ENCODE measurements at regions not wholly inside any gene's neighbourhood (a gene's known extent, or its start where the extent isn't known, plus 50 kb on each side); places are given as distances from the start of the nearest gene placed in this dataset.
A peak's percentile ranks its signal among the peaks of the same experiment; 100 is the strongest.

DNA sequence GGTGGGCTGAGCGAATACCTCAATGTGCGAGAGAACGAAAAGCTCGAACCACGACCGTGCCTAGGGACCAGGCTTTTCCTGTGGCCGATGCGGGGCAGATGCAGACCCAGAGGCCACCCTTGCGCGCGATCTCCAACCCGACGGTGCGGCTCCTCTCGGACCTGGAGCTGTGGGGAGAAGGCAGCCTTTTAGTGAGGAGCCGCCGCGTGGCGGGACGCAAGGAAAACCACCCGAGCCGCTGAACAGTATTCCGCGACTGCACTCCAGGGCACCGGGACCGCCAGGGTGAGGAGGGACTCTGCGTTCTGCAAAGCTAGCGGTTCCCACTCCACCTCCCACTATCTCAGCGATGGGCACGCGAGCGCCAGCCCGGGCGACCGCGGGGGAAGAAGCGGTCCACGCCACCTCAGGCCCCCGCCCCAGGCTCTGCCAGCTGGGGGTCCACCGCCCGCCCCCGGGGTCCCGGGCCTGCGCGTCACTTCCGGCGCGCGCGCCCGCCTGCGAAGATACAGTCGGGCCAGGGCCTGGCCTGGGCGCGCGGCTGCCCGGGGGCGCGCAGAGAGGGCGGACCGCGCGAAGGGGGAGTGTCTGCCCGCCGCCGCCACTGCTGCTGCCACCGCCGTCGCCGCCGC is 66.5 kb upstream of the PRKACB start (continued):
- TF ChIP-seq ILF3 (IDR thresholded peaks at IDR 0.05; ENCODE audit: borderline replicate concordance) (no peak), RNF2 (IDR thresholded peaks at IDR 0.05) (no peak), ZNF316 (IDR thresholded peaks at IDR 0.05) (no peak), CREB1 (IDR thresholded peaks at IDR 0.05) (peak; percentile 86), CREB1 (CRISPR knock-in tag; IDR thresholded peaks at IDR 0.05) (peak; percentile 63; the same call in 1 of the 2 replicates), CBX5 (IDR thresholded peaks at IDR 0.05; ENCODE audit: borderline replicate concordance, low read depth) (no peak), ZNF780A (CRISPR knock-in tag; IDR thresholded peaks at IDR 0.05) (no peak), CEBPB (tag; IDR thresholded peaks at IDR 0.05) (no peak), ZNF232 (CRISPR knock-in tag; IDR thresholded peaks at IDR 0.05) (no peak), PCBP1 (IDR thresholded peaks at IDR 0.05; ENCODE audit: low read depth, low read length, poor library complexity, severe bottlenecking) (no peak), POLR2AphosphoS5 (IDR thresholded peaks at IDR 0.05; ENCODE audit: control insufficient read depth, insufficient read depth, low read depth, low read length) (peak; percentile 52; the same call in 1 of the 2 replicates), FOXJ3 (CRISPR knock-in tag; IDR thresholded peaks at IDR 0.05) (no peak), SMAD3 (CRISPR knock-in tag; conservative IDR thresholded peaks at IDR 0.05) (no peak), TCF7 (IDR thresholded peaks at IDR 0.05; ENCODE audit: borderline replicate concordance) (no peak), BRCA1 (IDR thresholded peaks at IDR 0.05) (no peak), BRCA1 (CRISPR knock-in tag; IDR thresholded peaks at IDR 0.05) (no peak)
- TF ChIP-seq, protein P1, sequence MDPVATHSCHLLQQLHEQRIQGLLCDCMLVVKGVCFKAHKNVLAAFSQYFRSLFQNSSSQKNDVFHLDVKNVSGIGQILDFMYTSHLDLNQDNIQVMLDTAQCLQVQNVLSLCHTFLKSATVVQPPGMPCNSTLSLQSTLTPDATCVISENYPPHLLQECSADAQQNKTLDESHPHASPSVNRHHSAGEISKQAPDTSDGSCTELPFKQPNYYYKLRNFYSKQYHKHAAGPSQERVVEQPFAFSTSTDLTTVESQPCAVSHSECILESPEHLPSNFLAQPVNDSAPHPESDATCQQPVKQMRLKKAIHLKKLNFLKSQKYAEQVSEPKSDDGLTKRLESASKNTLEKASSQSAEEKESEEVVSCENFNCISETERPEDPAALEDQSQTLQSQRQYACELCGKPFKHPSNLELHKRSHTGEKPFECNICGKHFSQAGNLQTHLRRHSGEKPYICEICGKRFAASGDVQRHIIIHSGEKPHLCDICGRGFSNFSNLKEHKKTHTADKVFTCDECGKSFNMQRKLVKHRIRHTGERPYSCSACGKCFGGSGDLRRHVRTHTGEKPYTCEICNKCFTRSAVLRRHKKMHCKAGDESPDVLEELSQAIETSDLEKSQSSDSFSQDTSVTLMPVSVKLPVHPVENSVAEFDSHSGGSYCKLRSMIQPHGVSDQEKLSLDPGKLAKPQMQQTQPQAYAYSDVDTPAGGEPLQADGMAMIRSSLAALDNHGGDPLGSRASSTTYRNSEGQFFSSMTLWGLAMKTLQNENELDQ (CRISPR knock-in tag; IDR thresholded peaks at IDR 0.05; ENCODE audit: borderline replicate concordance): 0 out of 2 replicates have a peak, but pooled peaks have one; percentile 41
- TF ChIP-seq, protein P2, sequence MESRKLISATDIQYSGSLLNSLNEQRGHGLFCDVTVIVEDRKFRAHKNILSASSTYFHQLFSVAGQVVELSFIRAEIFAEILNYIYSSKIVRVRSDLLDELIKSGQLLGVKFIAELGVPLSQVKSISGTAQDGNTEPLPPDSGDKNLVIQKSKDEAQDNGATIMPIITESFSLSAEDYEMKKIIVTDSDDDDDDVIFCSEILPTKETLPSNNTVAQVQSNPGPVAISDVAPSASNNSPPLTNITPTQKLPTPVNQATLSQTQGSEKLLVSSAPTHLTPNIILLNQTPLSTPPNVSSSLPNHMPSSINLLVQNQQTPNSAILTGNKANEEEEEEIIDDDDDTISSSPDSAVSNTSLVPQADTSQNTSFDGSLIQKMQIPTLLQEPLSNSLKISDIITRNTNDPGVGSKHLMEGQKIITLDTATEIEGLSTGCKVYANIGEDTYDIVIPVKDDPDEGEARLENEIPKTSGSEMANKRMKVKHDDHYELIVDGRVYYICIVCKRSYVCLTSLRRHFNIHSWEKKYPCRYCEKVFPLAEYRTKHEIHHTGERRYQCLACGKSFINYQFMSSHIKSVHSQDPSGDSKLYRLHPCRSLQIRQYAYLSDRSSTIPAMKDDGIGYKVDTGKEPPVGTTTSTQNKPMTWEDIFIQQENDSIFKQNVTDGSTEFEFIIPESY (CRISPR knock-in tag; IDR thresholded peaks at IDR 0.05): no peak
- TF ChIP-seq, protein P3, sequence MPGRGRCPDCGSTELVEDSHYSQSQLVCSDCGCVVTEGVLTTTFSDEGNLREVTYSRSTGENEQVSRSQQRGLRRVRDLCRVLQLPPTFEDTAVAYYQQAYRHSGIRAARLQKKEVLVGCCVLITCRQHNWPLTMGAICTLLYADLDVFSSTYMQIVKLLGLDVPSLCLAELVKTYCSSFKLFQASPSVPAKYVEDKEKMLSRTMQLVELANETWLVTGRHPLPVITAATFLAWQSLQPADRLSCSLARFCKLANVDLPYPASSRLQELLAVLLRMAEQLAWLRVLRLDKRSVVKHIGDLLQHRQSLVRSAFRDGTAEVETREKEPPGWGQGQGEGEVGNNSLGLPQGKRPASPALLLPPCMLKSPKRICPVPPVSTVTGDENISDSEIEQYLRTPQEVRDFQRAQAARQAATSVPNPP (IDR thresholded peaks at IDR 0.05; ENCODE audit: borderline replicate concordance, insufficient read depth, insufficient read length): no peak
- TF ChIP-seq, protein P4, sequence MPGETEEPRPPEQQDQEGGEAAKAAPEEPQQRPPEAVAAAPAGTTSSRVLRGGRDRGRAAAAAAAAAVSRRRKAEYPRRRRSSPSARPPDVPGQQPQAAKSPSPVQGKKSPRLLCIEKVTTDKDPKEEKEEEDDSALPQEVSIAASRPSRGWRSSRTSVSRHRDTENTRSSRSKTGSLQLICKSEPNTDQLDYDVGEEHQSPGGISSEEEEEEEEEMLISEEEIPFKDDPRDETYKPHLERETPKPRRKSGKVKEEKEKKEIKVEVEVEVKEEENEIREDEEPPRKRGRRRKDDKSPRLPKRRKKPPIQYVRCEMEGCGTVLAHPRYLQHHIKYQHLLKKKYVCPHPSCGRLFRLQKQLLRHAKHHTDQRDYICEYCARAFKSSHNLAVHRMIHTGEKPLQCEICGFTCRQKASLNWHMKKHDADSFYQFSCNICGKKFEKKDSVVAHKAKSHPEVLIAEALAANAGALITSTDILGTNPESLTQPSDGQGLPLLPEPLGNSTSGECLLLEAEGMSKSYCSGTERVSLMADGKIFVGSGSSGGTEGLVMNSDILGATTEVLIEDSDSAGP (CRISPR knock-in tag; IDR thresholded peaks at IDR 0.05): no peak
- TF ChIP-seq, protein P5, sequence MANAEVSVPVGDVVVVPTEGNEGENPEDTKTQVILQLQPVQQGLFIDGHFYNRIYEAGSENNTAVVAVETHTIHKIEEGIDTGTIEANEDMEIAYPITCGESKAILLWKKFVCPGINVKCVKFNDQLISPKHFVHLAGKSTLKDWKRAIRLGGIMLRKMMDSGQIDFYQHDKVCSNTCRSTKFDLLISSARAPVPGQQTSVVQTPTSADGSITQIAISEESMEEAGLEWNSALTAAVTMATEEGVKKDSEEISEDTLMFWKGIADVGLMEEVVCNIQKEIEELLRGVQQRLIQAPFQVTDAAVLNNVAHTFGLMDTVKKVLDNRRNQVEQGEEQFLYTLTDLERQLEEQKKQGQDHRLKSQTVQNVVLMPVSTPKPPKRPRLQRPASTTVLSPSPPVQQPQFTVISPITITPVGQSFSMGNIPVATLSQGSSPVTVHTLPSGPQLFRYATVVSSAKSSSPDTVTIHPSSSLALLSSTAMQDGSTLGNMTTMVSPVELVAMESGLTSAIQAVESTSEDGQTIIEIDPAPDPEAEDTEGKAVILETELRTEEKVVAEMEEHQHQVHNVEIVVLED (CRISPR knock-in tag; IDR thresholded peaks at IDR 0.05): no peak

Measured in K562 (cell line).